Epithelial cell of proximal tubule (primary cell): ENCODE measurements at regions not wholly inside any gene's neighbourhood (a gene's known extent, or its start where the extent isn't known, plus 50 kb on each side); places are given as distances from the start of the nearest gene placed in this dataset.

Source experiments
- DNase-seq: peaks from one replicate; pipeline ENCODE4 v3.0.0-alpha.2; 2011; ENCODE audit warnings: low read depth
- H3K4me3 ChIP-seq: 2 replicates; pipeline ENCODE4 v1.5.1; 2011; ENCODE audit warnings: low read depth, mild to moderate bottlenecking, low read length
- CTCF ChIP-seq: conservative IDR thresholded peaks from 2 replicates; pipeline ENCODE4 v1.5.1; 2012; ENCODE audit warnings: low read depth, mild to moderate bottlenecking, low read length

DNA sequence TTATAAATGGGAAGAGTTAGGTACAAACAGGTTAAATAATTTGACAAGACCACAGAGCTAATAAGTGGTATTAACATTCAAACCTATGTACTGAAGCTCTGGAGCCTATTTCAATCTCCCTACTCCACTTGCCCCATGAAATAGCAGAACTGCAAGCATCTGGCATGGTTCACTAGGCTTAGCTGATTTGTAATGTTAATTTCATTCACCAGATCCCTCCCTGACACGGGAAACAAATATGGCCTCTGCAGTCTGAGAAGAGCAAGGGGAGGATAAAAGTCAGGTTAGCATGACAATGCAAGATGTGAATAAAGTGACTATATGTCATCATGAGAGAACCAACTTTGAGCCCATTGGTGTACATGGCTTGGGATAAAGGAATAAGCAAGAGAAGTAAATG, 428.8 kb downstream of the BRINP1 start:
- no peak for DNase-seq
- TF ChIP-seq CTCF: no peak
- H3K4me3 ChIP-seq: no peak overlapping the region

GRCh38 chr9:118946669-118947068, 422.6 kb downstream of the BRINP1 start:
- H3K4me3 ChIP-seq: no peak overlapping the region
- TF ChIP-seq CTCF: no peak
- DNase-seq: no peak

GRCh38 chr9:118954857-118955256, 414.4 kb downstream of the BRINP1 start:
- no peak for TF ChIP-seq CTCF
- H3K4me3 ChIP-seq: no peak overlapping the region
- no peak for DNase-seq

DNA sequence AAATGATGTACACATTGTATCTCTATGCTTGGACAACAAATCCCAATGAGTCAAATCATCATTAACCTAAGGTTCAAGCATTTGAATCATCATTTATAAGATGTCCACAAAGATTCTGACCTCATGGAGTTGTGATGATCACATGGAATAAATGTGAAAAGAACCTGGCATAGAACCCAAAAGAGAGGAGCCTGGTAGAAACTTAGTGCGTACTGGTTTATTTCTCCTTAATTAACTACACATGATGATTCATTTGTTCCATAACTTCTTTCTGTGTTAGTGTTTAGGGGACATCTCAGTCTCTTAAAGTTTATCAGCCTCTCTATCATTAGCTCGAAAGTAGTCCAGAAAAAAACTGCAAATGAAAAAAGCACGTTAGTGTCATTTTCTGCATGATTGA, 411.6 kb downstream of the BRINP1 start:
- no peak for DNase-seq
- no peak for TF ChIP-seq CTCF

GRCh38 chr9:118959366-118959765, 409.9 kb downstream of the BRINP1 start:
- no peak for DNase-seq
- no peak for TF ChIP-seq CTCF
- no peak overlapping the region for H3K4me3 ChIP-seq

More for the DNA sequence above, 411.6 kb downstream of the BRINP1 start:
- H3K4me3 ChIP-seq: no peak overlapping the region

GRCh38 chr9:118961857-118962256, 407.4 kb downstream of the BRINP1 start:
- DNase-seq: peak; percentile 97
- TF ChIP-seq CTCF: no peak
- H3K4me3 ChIP-seq: no peak overlapping the region

- peak; percentile 94 for DNase-seq
- TF ChIP-seq CTCF: no peak
- H3K4me3 ChIP-seq: no peak overlapping the region
Observed at GRCh38 chr9:118962426-118962825, 406.8 kb downstream of the BRINP1 start.
